NT2/D1 (cell line): ENCODE measurements at regions not wholly inside any gene's neighbourhood (a gene's known extent, or its start where the extent isn't known, plus 50 kb on each side); places are given as distances from the start of the nearest gene placed in this dataset.
"Not testable (repeated sequence)": the region's sequence is repeated elsewhere in the genome, so short reads cannot be mapped to it uniquely, and the experiment has no call there.

Experiments
- DNase-seq: peaks from one replicate; pipeline ENCODE4 v3.0.0-alpha.2; 2011; ENCODE audit warnings: low read depth, low spot score
- H3K27me3 ChIP-seq: 2 replicates; pipeline ENCODE4 v1.6.0; 2011; ENCODE audit warnings: mild to moderate bottlenecking; ENCODE audit not compliant: insufficient read length, insufficient read depth
- H3K36me3 ChIP-seq: 2 replicates; pipeline ENCODE4 v1.6.1; 2011; ENCODE audit warnings: mild to moderate bottlenecking, low read length, mixed read lengths; ENCODE audit not compliant: insufficient read depth, insufficient read length
- H3K4me1 ChIP-seq: 2 replicates; pipeline ENCODE4 v1.5.1; 2011; ENCODE audit not compliant: insufficient read depth, insufficient read length
- H3K4me3 ChIP-seq: 2 replicates; pipeline ENCODE4 v1.5.1; 2011; ENCODE audit warnings: low read depth; ENCODE audit not compliant: insufficient read length
- H3K9ac ChIP-seq: 2 replicates; pipeline ENCODE4 v1.6.0; 2011; ENCODE audit warnings: low read depth; ENCODE audit not compliant: insufficient read length
- H3K9me3 ChIP-seq: 2 replicates; pipeline ENCODE4 v1.5.1; 2011; ENCODE audit warnings: mild to moderate bottlenecking, low read length; ENCODE audit not compliant: insufficient read depth
- SUZ12 ChIP-seq: IDR thresholded peaks from 2 replicates; pipeline ENCODE4 v1.6.1; 2011; ENCODE audit not compliant: insufficient read length, insufficient read depth; ENCODE audit errors: extremely low read depth

- H3K27me3 ChIP-seq, H3K9ac ChIP-seq, H3K4me3 ChIP-seq, H3K36me3 ChIP-seq, H3K4me1 ChIP-seq, H3K9me3 ChIP-seq: not testable (repeated sequence)
- peak; percentile 0 for DNase-seq
Measured at GRCh38 chr16:32038783-32039496, 165.3 kb downstream of the ZNF267 start.

GRCh38 chr16:32039919-32040318, 166.3 kb downstream of the ZNF267 start:
- H3K9me3 ChIP-seq, H3K27me3 ChIP-seq, H3K4me3 ChIP-seq, DNase-seq, H3K4me1 ChIP-seq, H3K36me3 ChIP-seq, H3K9ac ChIP-seq: not testable (repeated sequence)

GRCh38 chr16:32066016-32066651, 187.0 kb upstream of the TP53TG3D start:
- H3K9ac ChIP-seq, H3K4me1 ChIP-seq, H3K36me3 ChIP-seq, H3K4me3 ChIP-seq, H3K27me3 ChIP-seq, DNase-seq, H3K9me3 ChIP-seq: not testable (repeated sequence)

- H3K9ac ChIP-seq, H3K4me3 ChIP-seq, H3K27me3 ChIP-seq, H3K9me3 ChIP-seq, H3K4me1 ChIP-seq, DNase-seq, H3K36me3 ChIP-seq: not testable (repeated sequence)
Measured at GRCh38 chr16:32071586-32071985, 181.5 kb upstream of the TP53TG3D start.

GRCh38 chr16:32083891-32084290, 169.2 kb upstream of the TP53TG3D start:
- DNase-seq, H3K4me1 ChIP-seq, H3K9ac ChIP-seq, H3K36me3 ChIP-seq, H3K9me3 ChIP-seq, H3K4me3 ChIP-seq: not testable (repeated sequence)
- peaks cover 18% of the 10 kb centered on the region for H3K27me3 ChIP-seq

- DNase-seq, H3K4me3 ChIP-seq, H3K9ac ChIP-seq, H3K9me3 ChIP-seq, H3K4me1 ChIP-seq, H3K36me3 ChIP-seq: not testable (repeated sequence)
- peaks cover 18% of the 10 kb centered on the region for H3K27me3 ChIP-seq
Measured at GRCh38 chr16:32084656-32085401, 168.3 kb upstream of the TP53TG3D start.

GRCh38 chr16:32085438-32086141, 167.5 kb upstream of the TP53TG3D start:
- peak; percentile 52 for TF ChIP-seq SUZ12
- H3K36me3 ChIP-seq, DNase-seq, H3K4me3 ChIP-seq, H3K9ac ChIP-seq, H3K9me3 ChIP-seq, H3K4me1 ChIP-seq: not testable (repeated sequence)
- H3K27me3 ChIP-seq = peaks cover 15% of the 10 kb centered on the region

GRCh38 chr16:32115562-32115961, 137.5 kb upstream of the TP53TG3D start:
- H3K9ac ChIP-seq, H3K27me3 ChIP-seq, H3K4me3 ChIP-seq, H3K36me3 ChIP-seq, H3K4me1 ChIP-seq, DNase-seq, H3K9me3 ChIP-seq: not testable (repeated sequence)
